Breast epithelium (tissue), 4 donors: ENCODE measurements at regions not wholly inside any gene's neighbourhood (a gene's known extent, or its start where the extent isn't known, plus 50 kb on each side); places are given as distances from the start of the nearest gene placed in this dataset.
"Not testable (repeated sequence)": the region's sequence is repeated elsewhere in the genome, so short reads cannot be mapped to it uniquely, and the experiment has no call there.

Experiments used
- DNase-seq, 2 donors: peaks; one replicate each; pipeline ENCODE4 v3.0.0-alpha.2; 2019; ENCODE audit warnings: low spot score in 2 of 2
- H3K27ac ChIP-seq, 2 donors: fragments of 200-600 bp; sonication (generic) in 1 of 2; one replicate each; pipeline ENCODE4 v1.5.1; 2016 to 2019; ENCODE audit warnings: mild to moderate bottlenecking in 1 of 2
- H3K27me3 ChIP-seq, 2 donors: fragments of 200-600 bp; sonication (generic) in 1 of 2; one replicate each; pipeline versions ENCODE4 v1.5.1 to v1.6.0; 2017 to 2019; ENCODE audit warnings: control low read depth in 1 of 2, mild to moderate bottlenecking in 1 of 2
- H3K36me3 ChIP-seq: fragments of 200-600 bp; one replicate; pipeline ENCODE4 v1.5.1; 2019
- H3K4me1 ChIP-seq, 2 donors: fragments of 200-600 bp; sonication (generic); one replicate each; pipeline ENCODE4 v1.5.1; 2016 to 2019; ENCODE audit warnings: control low read depth in 1 of 2
- H3K4me3 ChIP-seq, 3 donors: fragments of 200-600 bp; sonication (generic); 1 replicate in 2 of 3; 2 replicates in 1 of 3; pipeline ENCODE4 v1.5.1; 2016 to 2019; ENCODE audit warnings: mild to moderate bottlenecking in 3 of 3, moderate library complexity in 2 of 3
- H3K9me3 ChIP-seq, 2 donors: fragments of 200-600 bp; sonication (generic) in 1 of 2; one replicate each; pipeline ENCODE4 v1.5.1; 2016 to 2019; ENCODE audit warnings: control low read depth in 1 of 2
- POLR2A ChIP-seq: fragments of 450-650 bp; IDR thresholded peaks from one replicate; pipeline ENCODE4 v1.6.1; 2016; ENCODE audit warnings: antibody characterized with exemption, mild to moderate bottlenecking, moderate library complexity
- POLR2AphosphoS5 ChIP-seq, 3 donors: sonication (generic); formaldehyde crosslinking; IDR thresholded peaks; one replicate each; pipeline ENCODE4 v1.6.1; 2017; ENCODE audit warnings: antibody characterized with exemption in 3 of 3
- intact Hi-C: fragments of 100-400 bp; cut with DNase I; formaldehyde crosslinking; loops from one replicate; pipeline ENCODE4 v1.15.1; 2023; ENCODE audit warnings: low total_unique reads
- TF ChIP-seq, protein P1 (sequence below), 3 donors: fragments of 450-650 bp; IDR thresholded peaks; one replicate each; pipeline ENCODE4 v1.5.1; 2016 to 2017; ENCODE audit warnings: antibody characterized with exemption in 3 of 3, mild to moderate bottlenecking in 3 of 3, moderate library complexity in 3 of 3

DNA sequence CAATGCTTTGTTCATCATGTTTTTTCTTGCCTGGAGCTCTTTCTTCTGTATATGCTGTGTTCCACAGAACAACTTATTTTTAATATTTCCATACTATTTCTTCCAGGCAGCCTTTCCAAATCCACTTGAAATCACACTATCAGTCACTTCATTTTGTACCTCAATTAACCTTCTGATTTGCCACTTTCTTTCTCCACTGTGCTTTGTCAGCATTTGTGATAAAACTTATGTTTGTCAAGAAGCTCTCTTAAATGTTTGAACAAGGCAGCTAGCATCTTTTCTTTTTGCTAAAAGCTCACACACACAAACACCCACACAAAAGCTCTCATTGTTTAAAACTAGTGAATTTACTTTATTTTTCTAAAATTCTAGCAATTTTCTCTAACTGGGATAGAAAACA is 2014.7 kb upstream of the RAG2 start:
- no peak overlapping the region for H3K4me3 ChIP-seq
- TF ChIP-seq, protein P1, sequence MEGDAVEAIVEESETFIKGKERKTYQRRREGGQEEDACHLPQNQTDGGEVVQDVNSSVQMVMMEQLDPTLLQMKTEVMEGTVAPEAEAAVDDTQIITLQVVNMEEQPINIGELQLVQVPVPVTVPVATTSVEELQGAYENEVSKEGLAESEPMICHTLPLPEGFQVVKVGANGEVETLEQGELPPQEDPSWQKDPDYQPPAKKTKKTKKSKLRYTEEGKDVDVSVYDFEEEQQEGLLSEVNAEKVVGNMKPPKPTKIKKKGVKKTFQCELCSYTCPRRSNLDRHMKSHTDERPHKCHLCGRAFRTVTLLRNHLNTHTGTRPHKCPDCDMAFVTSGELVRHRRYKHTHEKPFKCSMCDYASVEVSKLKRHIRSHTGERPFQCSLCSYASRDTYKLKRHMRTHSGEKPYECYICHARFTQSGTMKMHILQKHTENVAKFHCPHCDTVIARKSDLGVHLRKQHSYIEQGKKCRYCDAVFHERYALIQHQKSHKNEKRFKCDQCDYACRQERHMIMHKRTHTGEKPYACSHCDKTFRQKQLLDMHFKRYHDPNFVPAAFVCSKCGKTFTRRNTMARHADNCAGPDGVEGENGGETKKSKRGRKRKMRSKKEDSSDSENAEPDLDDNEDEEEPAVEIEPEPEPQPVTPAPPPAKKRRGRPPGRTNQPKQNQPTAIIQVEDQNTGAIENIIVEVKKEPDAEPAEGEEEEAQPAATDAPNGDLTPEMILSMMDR (IDR thresholded peaks at IDR 0.05), result no peak
- no peak for TF ChIP-seq POLR2A
- TF ChIP-seq POLR2AphosphoS5 (IDR thresholded peaks at IDR 0.05), result no peak
- H3K36me3 ChIP-seq, result no peaks in the 10 kb centered on the region
- no peaks in the 10 kb centered on the region for H3K27me3 ChIP-seq
- no peaks in the 10 kb centered on the region for H3K4me1 ChIP-seq
- DNase-seq, result no peak
- intact Hi-C loops, result no loop called here
- no peak overlapping the region for H3K27ac ChIP-seq
- no peaks in the 10 kb centered on the region for H3K9me3 ChIP-seq

DNA sequence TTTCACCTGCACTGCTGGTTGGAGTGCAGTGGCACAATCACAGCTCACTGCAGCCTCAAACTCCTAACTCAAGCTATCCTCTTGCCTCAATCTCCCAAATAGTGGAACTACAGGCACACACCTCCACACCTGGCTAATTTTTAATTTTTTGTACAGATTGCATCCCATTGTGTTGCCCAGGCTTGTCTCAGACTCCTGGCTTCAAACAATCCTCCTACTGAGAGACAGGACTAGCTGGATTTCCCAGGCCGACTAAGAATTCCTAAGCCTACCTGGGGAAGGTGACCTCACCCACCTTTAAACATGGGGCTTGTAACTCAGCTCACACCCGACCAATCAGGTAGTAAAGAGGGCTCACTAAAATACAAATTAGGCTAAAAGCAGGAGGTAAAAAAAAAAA is 2003.3 kb upstream of the RAG2 start:
- H3K27me3 ChIP-seq, H3K27ac ChIP-seq, H3K4me1 ChIP-seq, DNase-seq, intact Hi-C loops, H3K36me3 ChIP-seq, H3K4me3 ChIP-seq, H3K9me3 ChIP-seq: not testable (repeated sequence)

DNA sequence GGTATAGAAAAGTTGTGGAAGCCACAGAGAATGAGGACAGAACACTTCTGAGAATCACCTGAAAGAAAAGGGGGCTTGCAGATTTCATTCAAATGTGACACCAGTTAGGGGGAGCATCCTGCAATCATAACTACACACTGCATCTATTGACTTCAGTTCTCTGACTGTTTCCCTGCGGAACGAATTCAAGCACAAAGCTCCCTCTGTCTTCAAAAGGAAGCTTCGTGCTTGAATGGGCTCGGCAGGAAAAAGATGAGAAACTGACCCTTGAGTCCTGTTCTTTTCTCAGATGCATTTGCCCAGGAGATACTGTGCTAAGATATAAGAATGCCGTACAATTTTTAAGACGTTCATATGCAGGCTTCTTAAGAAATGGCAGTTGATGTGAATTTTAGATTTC is 2000.4 kb upstream of the RAG2 start:
- Histone ChIP-seq H3K4me3 (no peak overlapping the region), H3K9me3 (peaks cover 0 to 6% of the 10 kb centered on the region in 2 donors), H3K4me1 (no peaks in the 10 kb centered on the region), H3K36me3 (no peaks in the 10 kb centered on the region), H3K27ac (no peak overlapping the region), H3K27me3 (no peaks in the 10 kb centered on the region)
- TF ChIP-seq, protein P1 (IDR thresholded peaks at IDR 0.05), result no peak
- no peak for TF ChIP-seq POLR2A
- TF ChIP-seq POLR2AphosphoS5 (IDR thresholded peaks at IDR 0.05), result no peak
- intact Hi-C loops, result no loop called here
- no peak for DNase-seq

DNA sequence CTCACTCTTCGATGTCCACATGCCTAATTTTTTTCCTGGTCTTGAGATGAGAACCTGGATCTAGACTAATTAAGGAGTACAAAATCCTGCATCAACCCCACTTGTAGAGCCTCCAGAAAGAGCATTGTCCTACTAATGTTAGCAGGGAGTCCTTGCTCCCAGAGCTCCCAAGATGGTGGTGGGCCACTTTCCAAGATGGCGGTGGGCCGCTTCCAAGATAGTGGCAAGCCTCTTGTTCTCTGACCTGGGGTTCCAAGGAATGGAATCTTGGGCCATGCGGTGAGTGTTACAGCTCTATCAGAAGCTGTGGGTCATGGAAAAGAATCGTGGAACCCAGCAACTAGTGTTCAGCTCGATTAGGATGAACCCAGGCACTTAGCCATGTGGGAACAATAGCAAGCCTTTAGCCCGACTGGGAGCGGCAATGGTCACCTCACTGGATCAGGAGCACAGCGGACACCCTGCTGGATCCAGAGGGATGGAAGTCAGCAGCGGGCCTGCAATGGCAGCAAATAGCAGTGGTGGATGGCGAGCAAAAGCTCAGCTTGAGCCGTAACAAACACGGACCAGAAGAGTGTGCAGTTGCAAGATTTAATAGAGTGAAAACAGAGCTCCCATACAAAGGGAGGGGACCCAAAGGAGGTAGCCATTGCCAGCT is 1997.5 kb upstream of the RAG2 start:
- H3K4me3 ChIP-seq, H3K27ac ChIP-seq, H3K4me1 ChIP-seq, H3K9me3 ChIP-seq, intact Hi-C loops, H3K27me3 ChIP-seq, H3K36me3 ChIP-seq, DNase-seq: not testable (repeated sequence)

DNA sequence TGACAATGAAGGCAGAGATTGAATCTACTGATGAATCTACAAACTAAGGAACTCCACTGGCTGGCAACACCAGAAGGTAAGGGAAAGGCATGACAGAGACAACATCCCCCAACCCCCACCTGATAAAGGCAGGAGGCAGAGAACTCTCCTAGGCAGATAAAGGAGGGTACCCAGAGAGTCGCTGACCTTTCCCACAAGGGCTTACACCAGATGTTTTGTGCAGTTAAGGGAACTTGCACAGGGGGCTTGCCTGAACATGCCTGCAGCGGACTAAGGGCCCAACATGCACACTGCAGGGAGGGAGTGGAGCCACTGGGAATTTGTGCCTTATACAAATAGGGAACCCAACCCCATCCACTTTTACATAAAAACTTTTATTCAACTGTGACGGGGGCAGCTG is 1996.9 kb upstream of the RAG2 start:
- no peaks in the 10 kb centered on the region for H3K27me3 ChIP-seq
- H3K4me3 ChIP-seq, result no peak overlapping the region
- no peaks in the 10 kb centered on the region for H3K36me3 ChIP-seq
- TF ChIP-seq, protein P1 (IDR thresholded peaks at IDR 0.05), result no peak
- TF ChIP-seq POLR2AphosphoS5 (IDR thresholded peaks at IDR 0.05) (no peak), POLR2A (no peak)
- H3K4me1 ChIP-seq, result no peaks in the 10 kb centered on the region
- no peak for DNase-seq
- intact Hi-C loops, result no loop called here
- H3K9me3 ChIP-seq, result no peaks in the 10 kb centered on the region
- H3K27ac ChIP-seq, result no peak overlapping the region

DNA sequence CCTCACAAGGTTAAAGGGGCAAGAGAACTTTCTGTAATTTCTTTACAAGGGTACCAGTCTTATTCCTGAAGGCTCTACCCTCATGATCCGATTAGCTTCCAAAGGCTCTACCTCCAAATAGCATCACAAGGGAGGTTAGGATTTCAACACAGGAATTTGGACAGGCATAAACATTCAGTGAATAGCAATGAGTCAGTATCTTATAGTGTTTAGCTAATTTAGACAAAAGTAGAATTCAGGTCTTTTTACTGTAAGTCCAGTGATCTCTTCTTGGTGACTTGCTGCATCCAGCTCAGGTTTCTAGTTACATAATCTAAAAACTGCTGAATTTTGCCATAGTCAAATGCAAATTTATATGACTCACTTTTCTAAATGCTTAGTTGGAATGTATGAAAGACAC is 1995.6 kb upstream of the RAG2 start:
- no peaks in the 10 kb centered on the region for H3K4me1 ChIP-seq
- no peaks in the 10 kb centered on the region for H3K27me3 ChIP-seq
- intact Hi-C loops, result no loop called here

More for the DNA sequence above, 1995.6 kb upstream of the RAG2 start:
- Histone ChIP-seq H3K36me3 (no peaks in the 10 kb centered on the region), H3K27ac (no peak overlapping the region), H3K9me3 (no peaks in the 10 kb centered on the region), H3K4me3 (no peak overlapping the region)
- no peak for DNase-seq
- TF ChIP-seq, protein P1 (IDR thresholded peaks at IDR 0.05), result no peak
- TF ChIP-seq POLR2AphosphoS5 (IDR thresholded peaks at IDR 0.05), result no peak
- no peak for TF ChIP-seq POLR2A
